Stimulated activated CD4-positive, alpha-beta T cell treated with anti-CD3 and anti-CD28 coated beads, TNF-alpha, amount 100 ng/mL, for 24 hours (primary cell): ENCODE measurements at regions not wholly inside any gene's neighbourhood (a gene's known extent, or its start where the extent isn't known, plus 50 kb on each side); places are given as distances from the start of the nearest gene placed in this dataset.

Source experiments
- DNase-seq, 3 experiments: peaks; one replicate each; pipeline ENCODE4 v3.0.0-alpha.2; 2020; ENCODE audit warnings: low read depth in 3 of 3

DNA sequence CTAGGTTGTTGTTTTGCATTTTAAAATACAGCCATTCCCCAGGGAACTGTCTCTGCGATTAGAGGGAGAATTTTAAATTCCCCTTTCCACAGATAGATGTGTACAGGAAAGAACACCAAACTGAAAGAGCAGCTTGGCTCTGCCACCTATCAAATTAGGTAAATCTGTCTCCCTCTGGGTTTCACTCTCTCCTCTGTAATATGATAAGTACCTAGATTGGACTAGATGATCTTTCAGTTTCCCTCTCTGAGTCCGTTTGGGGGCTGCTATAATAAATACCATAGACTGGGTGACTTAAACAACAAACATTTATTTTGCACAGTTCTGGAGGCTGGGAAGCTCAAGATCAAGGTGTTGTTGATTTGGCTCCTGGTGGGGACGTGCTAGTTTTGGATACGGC is 186.0 kb downstream of the KIF20B start:
- no peak for DNase-seq

DNA sequence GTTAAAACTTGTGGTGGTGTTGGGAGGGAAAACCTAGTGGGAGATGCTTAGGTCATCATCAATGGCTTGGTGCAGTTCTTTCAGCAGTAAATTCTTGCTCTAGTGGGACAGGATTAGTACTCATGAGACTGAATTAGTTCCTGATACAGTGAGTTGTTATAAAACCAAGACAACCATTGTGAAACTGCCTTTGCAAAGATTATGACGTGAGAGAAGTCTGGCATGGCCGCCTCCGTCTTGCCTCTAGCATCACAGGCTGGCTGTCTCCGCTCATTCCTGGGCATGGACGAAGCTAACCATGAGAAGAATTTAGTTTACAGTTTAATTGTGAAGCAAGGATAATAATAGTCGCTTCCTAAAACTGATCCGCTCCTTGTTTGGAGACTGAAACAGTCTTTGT is 186.4 kb downstream of the KIF20B start:
- DNase-seq: no peak

DNA sequence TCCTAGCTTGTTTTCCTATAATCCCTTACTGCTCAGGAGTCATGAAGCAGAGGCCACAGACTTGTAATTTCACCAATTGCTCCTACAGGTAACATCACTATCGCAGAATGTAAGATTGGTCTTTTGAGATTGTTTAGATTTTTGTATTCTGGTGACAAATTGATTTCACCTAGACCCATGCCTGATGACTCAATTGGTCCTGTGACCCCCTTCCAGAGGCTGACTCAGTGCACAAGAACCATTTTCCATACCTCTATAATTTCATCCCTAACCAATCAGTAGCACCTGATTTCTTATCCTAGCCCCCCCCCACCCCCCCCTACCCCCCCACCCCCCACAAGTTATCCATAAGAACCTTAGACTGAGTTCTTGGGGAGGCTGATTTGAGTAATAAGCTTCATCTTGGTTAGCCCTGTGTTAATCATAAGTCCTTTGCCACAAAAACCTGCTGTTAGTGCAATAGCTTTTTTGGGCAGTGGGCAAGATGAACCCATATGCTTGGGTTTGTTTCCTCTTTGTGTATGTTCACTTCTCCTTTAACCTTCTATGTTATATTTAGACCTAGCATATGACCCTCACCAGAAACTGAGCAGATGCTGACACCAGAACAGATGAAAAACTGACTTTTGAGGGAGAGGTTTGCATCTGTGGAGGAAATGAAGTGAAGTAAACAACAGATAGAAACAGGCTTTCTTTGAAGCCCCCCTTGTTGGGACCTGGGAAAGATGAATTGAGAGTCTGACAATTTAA is 187.1 kb downstream of the KIF20B start:
- DNase-seq: no peak

DNA sequence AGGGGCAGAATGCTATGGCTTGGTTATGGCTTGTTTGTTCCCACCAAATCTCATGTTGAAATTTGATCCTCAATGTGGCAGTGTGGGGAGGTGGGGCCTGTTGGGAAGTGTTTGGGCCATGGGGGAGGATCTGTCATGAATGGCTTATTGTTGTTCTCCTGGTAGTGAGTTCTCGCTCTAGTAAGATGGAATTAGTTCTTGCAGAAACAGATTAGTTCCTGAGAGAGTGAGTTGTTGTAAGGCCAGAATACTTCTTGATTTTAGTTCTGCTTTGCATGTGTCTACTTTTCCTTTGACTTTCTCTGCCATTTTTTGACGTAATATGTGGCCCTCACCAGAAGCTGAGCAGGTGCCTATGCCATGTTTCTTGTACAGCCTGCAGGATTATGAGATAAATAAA is 188.2 kb downstream of the KIF20B start:
- DNase-seq: no peak

GRCh38 chr10:89891006-89891535 is 189.7 kb downstream of the KIF20B start:
- DNase-seq: no peak

DNA sequence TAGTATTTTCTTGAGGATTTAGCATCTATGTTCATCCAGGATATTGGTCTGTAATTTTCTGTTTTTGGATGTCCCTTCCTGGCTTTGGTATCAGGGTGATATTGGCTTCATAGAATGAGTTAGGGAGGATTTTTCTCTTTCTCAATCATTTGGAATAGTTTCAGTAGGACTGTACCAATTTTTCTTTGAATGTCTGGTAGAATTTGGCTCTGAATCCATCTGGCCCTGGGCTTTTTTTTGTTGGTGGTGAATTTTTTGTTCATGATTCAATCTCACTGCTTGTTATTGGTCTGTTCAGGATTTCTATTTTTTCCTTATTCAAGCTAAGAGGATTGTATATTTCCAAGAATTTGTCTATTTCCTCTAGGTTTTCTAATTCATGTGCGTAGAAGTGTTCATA is 192.7 kb downstream of the KIF20B start:
- no peak for DNase-seq

- DNase-seq: no peak
Observed at GRCh38 chr10:89900554-89900953, 199.2 kb downstream of the KIF20B start.

GRCh38 chr10:89901895-89902294 is 200.5 kb downstream of the KIF20B start:
- DNase-seq: no peak

GRCh38 chr10:89904755-89905154 is 203.4 kb downstream of the KIF20B start:
- no peak for DNase-seq

GRCh38 chr10:89909752-89910151 is 208.4 kb downstream of the KIF20B start:
- no peak for DNase-seq

DNA sequence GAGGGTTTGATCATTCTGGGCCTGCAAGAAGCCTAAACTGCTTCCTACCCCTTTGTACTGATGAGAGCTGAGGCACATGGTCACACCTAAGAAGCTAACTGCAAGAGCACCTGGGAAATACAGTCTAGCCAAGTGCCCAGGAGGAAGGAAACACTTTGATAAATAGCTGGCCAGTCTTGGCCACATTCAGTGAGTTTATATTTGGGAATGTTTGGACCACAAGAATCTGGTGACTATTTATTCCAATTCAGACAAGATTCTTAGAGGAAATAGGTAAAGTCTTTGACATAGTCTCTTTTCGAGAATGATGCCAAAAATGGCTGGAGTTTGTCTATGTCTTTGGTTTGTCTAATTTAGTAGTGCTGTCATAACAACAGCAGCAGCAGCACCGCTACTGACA is 213.6 kb downstream of the KIF20B start:
- DNase-seq: no peak

DNA sequence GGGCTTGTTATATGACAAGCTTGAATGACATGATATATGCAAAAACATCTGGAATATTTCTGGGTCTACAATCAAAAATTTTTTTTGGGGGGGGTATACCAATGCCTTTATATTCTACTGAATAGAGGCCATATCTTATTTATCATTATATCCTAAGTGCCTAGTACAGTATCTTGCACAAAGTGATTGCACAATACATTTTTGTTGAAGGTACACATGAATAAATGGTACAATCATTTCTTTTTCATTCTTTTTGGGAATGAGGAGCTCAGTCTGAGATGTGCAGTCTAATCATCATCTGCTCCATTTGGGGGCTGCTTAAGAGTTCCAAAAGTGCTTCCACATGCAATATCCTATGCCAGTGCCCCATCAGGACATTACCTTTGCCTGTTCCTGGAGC is 214.6 kb downstream of the KIF20B start:
- no peak for DNase-seq

GRCh38 chr10:89916468-89917215 is 215.3 kb downstream of the KIF20B start:
- DNase-seq: no peak

DNA sequence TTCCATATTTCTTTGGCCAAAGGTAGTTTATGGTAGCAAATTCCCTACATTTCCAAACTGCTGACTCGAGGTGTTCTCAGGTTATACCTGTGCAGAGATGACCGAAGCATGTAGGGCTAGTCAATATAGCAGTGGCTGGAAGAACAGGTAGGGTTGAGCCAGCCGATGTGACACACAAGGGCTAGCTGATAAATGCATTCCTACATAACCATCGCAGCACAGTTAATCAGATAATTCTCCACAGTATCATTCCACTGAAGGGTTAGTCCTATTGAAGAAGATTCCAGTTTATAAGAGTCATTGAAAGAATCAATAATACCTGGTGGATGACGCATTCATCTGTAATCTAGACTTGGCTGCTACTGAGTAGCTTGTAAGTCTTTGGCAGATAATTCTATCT is 220.0 kb downstream of the KIF20B start:
- DNase-seq: no peak

GRCh38 chr10:89923661-89924060 is 222.3 kb downstream of the KIF20B start:
- DNase-seq: no peak

GRCh38 chr10:89924261-89924660 is 222.9 kb downstream of the KIF20B start:
- no peak for DNase-seq

DNA sequence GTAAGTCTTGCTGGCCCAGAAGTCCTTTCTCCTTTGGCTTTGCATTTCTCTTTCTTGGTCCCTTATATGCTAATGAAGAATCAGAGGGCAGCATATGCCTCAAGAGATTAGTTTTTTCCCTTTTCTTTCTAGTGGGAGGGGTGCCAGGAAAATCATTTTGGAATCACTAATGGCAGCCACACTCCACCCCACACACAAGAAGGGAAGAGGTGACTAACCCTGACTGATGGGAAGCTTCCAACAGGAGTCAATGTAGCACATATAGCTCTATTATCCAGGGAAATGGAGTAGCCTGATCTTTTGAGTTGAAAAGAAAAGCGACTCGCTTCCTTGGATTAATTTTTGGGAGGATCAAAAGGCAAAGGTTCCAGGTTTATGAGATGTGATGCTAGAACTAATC is 225.3 kb downstream of the KIF20B start:
- DNase-seq: no peak

DNA sequence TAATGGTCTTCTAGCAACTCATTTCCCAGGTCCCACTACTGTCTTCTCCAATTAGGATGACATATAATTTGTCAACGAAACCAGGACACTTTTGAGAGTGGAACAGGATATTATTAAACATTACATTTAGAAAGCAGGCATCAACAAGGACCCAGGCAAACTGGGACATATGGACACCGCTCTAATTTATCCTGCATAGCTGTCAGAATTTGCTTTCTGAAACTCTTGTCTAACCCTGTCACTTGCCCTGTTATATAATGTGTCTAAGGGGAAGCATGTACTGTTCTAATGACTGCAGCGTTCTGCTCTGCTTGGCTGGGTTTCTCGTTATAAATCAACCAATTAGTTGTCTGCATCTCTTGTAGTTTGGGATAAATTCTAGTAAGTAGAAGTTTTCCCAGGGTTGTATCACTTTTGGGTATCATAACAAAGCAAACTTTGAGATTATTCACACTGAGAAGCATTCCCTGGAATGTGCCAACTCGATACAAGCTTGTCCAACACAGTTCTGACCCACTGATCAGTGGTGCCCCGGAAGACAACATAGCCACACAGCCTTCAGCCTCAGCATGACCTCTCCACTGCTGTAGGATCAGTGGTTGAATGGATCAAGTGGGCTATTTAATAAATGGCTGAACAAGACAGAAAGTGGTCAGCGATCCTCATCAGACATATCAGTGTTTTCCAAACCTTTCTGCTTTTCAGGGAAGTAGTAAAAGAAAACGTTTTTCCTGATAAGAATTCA is 228.1 kb downstream of the KIF20B start:
- no peak for DNase-seq

DNA sequence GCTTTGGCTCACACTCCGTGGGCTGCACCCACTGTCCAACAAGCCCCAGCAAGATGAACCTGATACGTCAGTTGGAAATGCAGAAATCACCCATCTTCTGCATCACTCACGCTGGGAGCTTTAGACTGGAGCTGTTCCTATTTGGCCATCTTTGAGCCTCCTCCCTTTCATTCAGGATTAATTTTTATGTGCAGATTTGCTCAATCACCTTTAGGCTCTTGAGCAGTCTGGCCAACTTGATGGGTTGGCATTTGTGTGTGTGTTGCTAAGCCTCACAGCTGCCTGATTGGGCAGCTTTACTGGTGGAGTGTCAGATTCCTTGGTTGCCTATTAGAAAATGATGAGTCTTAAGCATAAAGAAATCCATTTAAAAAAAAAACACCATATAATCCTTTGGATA is 236.1 kb downstream of the KIF20B start:
- DNase-seq: no peak

- DNase-seq: no peak
Observed at GRCh38 chr10:89940076-89940475, 238.7 kb downstream of the KIF20B start.

DNA sequence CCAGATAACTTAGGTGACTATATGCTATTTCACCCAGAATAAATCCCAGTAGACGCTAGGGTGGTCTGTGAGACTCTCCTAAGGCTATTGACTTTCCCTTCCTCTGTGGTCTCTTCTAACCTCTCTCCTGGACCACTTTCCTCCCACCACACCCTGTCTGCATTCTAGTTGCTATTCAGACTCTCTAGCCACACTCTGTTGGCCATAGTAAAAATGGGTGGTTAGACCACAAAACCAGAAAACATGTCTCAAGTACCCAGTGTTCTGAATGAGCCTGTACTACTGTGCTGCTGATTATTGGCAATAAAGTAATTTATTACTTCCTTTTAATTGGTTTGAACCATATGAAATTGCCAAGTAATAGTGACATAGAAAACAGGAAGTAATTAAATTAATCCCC is 240.8 kb downstream of the KIF20B start:
- no peak for DNase-seq

GRCh38 chr10:89944138-89944537 is 242.7 kb downstream of the KIF20B start:
- no peak for DNase-seq

- DNase-seq: no peak
Observed at GRCh38 chr10:89946106-89946505, 244.7 kb downstream of the KIF20B start.
